ENCODE measurements at regions not wholly inside any gene's neighbourhood (a gene's known extent, or its start where the extent isn't known, plus 50 kb on each side); places are given as distances from the start of the nearest gene placed in this dataset.
"Not testable (repeated sequence)": the region's sequence is repeated elsewhere in the genome, so short reads cannot be mapped to it uniquely, and the experiment has no call there.

GRCh38 chr6:76745388-76745787 is 672.9 kb upstream of the IMPG1 start:
- not testable (repeated sequence) for TF ChIP-seq CTCF (conservative IDR thresholded peaks at IDR 0.05; ENCODE audit: low read depth, low read length); EZH2 (IDR thresholded peaks at IDR 0.05; ENCODE audit: borderline replicate concordance, low read depth, low read length, poor library complexity, severe bottlenecking)

Data from A673 (cell line).